Myocyte (in vitro differentiated cells): ENCODE measurements at regions not wholly inside any gene's neighbourhood (a gene's known extent, or its start where the extent isn't known, plus 50 kb on each side); places are given as distances from the start of the nearest gene placed in this dataset.

Experiments used
- DNase-seq: peaks from one replicate; pipeline ENCODE4 v3.0.0-alpha.2; 2012; ENCODE audit warnings: low read depth

DNA sequence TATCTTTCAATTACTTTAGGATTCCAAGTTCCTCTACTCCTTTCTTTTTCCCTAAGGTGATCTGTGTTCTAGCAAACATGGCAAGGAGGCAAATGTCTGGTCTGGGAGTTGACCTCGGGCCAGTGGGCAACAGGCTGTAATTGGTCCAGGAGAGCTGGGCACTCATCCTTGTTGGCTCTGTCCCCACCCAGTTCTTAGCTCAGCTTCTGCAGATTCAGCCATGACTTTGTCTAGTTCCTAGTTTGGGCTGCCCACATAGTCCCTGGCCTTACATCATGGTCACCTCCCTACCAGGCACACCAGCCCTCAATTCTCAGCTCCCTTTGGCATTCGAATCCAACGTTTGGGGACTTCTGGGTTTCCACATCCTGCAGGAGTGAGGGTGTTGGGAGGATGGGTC, 92.1 kb upstream of the DAP start:
- no peak for DNase-seq

DNA sequence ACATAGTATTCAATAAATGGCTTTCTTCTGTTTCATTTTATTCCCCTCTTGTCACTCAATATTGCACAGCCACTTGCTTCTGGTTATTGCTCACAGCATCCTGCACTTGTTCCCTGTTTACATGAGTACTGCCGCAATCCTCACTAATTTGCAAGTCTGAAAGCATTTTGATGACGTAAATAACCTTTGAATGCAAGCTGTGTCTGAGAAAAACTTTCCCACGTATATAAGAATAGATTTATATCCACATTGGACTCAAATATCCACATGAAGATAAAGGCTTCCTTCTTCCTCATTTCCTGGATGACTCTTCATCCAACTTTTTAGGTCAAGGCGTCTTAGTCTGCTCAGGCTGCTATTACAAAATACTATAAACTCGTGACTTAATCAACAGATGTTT, 88.2 kb upstream of the DAP start:
- no peak for DNase-seq

DNA sequence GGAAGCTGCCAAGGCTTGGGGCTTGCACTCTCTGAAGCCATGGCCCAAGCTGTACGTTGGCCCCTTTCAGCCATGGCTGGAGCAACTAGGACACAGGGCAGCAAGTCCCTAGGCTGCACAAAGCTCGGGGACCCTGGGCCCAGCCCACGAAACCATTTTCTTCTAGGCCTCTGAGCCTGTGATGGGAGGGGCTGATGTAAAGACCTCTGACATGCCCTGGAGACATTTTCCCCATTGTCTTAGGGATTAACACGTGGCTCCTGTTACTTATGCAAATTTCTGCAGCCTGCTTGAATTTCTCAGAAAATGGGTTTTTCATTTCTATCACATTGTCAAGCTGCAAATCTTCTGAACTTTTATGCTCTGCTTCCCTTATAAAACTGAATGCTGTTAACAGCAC, 83.0 kb upstream of the DAP start:
- no peak for DNase-seq

- DNase-seq = no peak
These were observed 81.8 kb upstream of the DAP start for GRCh38 chr5:10842823-10843222.

GRCh38 chr5:10839916-10840599, 79.0 kb upstream of the DAP start:
- peak; percentile 67 for DNase-seq

DNA sequence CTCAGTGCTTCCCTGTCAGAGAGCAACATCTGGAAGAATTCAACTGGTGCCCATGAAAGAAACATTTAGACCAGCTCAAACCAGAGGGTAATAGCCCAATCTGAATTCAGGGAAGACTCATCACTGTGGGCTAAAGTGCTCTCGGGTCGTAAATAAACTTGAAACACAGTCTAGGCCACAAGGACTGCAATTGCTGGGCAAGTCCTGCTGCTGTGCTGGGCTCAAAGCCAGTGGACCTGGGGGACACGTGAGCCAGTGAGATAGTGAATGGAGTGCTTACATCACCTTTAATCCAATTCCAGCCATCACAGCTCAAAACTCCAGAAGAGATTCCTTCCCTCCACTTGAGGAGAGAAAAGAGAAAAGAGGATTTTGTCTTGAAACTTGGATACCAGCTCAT, 78.1 kb upstream of the DAP start:
- no peak for DNase-seq

- no peak for DNase-seq
These were observed 77.0 kb upstream of the DAP start for GRCh38 chr5:10838038-10838437.

DNA sequence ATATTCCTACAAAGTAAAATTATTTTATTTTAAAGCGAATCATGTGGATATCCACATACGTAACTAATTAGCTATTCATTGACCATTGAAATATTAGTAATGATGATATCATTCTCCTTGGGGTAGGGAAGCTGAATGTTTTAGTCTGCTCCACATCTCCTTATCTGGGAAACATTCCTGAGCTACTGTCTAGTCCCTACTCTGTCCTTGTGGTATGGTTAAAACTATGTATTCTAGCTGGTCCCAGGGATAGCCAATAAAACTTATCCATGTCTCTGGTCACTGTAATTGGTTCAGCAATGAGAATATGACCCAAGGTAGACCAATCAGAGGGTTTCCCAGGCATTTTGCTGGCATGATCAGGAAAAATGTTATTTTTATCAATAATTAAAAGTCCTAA, 76.0 kb upstream of the DAP start:
- DNase-seq = no peak

DNA sequence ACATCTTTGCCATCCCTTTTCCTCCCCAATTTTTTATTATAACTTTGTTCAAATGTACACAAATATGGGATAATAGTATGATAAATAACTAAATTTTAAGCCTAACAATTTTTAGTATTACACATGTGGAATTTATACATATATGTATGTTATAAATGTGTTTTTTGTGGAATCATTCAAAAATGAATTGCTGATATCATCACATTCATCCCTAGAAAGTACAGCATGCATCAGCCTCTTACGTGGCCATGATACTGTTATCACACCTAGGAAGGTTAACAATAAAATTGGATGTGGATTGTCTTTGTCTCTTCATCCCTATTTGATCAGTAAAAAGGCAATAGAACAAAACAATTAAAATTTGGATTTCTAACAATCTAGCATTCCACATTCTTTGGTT, 73.7 kb upstream of the DAP start:
- DNase-seq = no peak

DNA sequence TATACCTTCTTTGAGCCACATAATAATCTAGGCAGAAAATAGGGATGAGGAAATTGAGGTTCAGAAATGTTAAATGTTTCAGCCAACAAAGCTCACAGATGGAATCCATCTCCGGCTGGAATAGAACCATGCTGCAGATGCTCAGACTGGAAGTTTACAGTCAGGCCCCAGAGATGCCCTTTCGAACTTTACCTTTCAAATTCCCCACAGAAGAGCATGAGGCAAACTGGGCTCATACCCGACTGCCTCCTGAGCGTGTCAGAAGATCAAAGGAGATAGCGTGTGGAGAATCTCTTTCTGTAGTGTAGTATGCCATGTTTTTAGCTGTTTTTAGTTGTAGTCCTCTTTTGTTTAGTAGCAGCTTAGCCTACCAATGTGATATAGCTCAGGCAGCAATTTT, 72.0 kb upstream of the DAP start:
- DNase-seq = no peak

GRCh38 chr5:10832421-10832820, 71.4 kb upstream of the DAP start:
- DNase-seq = no peak

- peak; percentile 44 for DNase-seq
These were observed 70.4 kb upstream of the DAP start for GRCh38 chr5:10831419-10831818.

DNA sequence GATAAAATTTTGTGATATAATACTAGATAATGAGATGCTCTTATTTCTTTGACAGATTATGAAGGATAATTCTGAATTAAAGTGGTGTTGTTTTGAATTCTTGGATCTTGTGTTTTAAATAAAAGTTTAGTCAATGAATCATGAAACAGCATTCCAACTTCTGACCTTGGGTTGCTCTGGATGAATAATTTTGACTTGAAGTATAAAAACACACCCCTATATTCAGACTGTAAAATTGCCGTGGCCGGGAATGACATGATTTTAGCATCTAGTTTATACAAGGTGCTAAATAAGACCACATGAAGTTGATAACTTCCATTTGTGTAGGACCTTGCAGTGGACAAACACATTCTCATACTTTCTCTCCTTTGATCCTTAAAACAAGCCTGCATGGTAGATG, 67.2 kb upstream of the DAP start:
- DNase-seq = peak; percentile 6

DNA sequence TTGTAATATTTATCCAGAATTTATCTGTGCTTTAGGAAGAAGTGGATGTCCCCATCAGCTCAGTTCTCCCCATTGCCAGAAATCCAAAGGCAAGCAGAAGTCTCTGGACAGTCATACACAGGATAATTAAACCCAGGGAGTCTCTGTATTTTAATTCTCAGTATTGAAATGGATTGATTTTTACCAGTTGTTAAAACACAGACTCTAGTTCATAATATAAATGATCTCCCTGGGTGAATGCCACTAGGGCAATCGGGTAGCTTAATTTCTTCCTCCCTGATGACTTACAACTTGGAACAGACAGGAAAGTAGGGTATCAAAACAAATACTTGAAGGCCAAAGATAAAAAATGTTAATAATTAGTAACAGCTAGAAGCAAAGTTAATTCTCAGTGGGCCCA, 66.5 kb upstream of the DAP start:
- no peak for DNase-seq

DNA sequence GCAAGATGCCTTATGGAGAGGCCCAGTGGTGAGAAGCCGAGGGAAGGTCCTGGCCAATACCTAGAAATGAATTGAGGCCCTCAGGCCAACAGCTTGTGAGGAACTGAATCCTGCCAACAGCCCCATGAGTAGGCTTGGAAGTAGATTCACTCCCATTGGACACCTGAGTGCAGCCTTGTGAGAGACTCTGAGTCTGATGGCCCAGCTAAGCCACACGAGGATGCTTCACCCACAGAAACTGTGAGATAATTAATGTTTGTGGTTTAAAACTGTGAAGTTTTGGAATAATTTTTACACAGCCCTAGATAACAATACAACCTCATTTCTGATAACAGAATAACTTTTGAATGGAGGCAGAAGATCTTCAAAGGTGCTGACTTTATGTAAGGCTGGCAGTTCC, 65.9 kb upstream of the DAP start:
- no peak for DNase-seq

DNA sequence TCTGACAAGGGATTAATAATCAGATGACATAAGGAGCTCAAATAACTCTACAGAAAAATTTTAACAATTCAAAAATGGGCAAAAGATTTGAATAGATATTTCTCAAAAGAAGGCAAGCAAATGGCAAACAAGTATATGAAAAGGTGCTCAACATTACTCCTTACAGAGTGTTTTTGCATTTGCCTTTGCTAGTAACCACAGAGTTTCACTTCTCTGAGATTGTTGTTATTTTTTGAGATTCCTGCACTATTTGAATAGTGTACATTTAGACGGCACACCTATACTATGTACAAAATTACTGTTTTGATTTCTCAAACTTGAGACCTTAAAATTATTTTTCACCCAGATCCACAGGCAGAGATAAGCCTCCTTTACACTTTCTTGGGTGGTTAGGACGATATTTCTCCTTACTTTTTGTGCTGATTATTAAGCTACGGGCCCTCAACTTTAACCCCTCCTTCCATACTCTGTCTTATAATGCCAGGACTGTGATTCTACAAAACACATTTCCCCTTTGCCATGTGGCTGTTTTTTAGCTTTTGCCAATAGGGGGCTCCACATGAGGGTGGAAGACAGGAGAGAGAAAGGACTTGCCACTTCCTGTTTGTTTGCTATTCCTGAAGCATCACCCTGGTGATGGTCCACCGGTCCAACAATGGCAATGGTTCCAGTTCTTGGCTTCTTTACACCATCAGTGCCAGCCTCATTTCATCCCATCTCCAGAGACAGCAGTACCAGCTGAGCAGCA, 65.0 kb upstream of the DAP start:
- no peak for DNase-seq

DNA sequence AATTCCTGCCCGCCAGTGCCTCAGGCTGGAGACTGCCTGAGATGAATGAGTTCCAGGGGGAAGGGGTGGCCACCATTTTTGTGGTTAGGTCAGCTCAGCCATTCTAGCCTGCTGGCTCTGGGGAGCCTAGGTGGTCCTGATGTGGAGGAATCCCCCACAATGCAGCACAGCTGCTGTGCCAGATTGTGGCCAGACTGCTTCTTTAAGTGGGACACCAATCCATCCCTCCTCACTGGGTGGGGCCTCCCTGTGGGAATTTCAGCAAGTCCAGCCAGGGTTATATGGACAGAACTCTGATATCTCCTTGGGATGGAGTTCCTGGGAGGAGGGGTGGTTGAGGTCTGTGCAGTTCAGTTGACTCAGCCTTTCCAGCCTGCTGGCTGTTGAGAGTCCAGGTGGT, 51.2 kb upstream of the DAP start:
- no peak for DNase-seq
